H4 (cell line): ENCODE measurements at regions not wholly inside any gene's neighbourhood (a gene's known extent, or its start where the extent isn't known, plus 50 kb on each side); places are given as distances from the start of the nearest gene placed in this dataset.

Experiments
- DNase-seq: peaks from one replicate; pipeline ENCODE4 v3.0.0-alpha.2; 2015; ENCODE audit warnings: low spot score

GRCh38 chr14:104514156-104514848 lies 65.3 kb upstream of the C14orf180 start:
- no peak for DNase-seq

- DNase-seq, result no peak
Observed at GRCh38 chr14:104515059-104515810, 64.3 kb upstream of the C14orf180 start.

DNA sequence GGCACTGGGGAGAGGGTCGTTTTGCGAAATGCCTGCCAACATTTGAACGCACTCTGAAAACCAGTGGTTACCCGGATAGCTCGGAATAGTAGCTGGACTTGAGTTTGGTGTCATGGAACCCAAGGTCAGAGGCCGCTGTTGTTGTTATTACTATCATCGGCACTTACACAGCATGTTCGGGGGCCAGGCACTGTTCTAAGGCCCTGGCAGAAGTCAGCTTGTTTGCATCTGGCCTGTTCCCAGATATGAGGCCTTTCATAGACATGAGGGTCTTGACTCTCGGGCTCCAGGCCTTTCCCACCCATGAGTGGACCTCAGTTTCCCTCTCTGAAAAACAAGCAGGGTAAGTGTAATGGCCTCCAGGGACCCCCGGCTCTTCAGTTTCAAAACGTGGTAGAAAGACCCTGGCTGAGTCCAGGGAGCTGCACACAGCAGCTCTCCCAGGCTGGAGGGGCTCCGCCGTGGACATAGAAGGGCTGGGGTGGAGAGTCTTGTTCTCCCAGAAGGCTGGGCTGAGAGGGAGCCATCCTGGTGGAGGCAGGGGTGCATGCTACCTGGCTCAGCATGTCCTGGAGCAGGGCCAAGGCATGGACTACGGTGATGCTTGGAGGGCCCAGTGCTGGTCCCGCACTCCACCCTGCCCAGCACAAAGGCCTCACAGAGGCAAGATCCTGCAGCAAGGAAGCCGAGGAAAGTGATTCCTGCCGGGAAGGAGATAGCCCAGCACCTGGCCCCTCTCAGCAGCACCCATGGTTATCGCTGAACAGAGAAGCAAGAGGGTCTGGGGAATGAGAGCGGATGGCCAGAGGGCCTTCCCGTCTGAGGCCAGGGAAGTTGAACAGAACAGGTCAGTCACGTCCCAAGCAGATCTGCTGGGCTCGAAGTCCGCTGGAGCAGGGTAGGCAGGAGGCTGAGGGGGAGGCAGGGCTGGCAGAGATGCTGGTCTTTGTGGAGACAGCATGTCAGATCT lies 63.5 kb upstream of the C14orf180 start:
- DNase-seq, result no peak

- no peak for DNase-seq
Observed at GRCh38 chr14:104516906-104517305, 62.7 kb upstream of the C14orf180 start.

DNA sequence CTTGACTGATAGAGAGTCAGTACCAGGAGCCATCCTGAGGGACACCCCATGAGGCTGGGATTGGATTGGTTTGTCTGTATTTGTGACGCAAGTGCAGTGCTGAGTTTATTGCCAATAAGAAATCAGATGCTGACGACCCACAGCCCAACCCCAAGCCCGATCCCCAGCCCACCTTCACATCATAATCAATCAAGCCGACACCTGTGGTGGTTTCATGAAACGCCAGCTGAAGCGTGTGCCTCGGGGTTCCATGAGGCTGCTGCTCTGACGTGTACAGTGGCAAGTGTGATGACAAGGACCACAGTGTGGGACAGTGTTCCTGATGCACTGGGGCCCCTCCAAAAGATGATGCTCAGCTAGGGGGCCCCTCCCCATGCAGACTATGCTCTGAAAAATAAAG lies 62.1 kb upstream of the C14orf180 start:
- DNase-seq, result no peak

DNA sequence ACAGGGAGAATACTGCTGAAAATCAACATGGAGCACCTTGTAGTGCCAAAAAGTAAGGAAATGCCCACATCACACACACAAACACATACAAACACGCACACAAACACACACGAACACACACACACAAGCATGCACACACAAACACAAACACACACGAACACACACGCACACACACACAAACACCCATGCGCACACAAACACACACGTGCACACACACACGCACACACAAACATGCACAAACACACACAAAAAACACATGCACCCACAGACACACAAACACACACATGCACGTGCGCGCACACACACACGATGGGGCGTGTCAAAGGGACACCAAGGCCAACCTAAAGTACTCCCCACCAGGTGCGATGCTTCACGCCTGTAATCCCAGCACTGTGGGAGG lies 61.7 kb upstream of the C14orf180 start:
- DNase-seq, result no peak

- no peak for DNase-seq
Observed at GRCh38 chr14:104518659-104519350, 60.8 kb upstream of the C14orf180 start.

GRCh38 chr14:104519721-104520120 lies 59.8 kb upstream of the C14orf180 start:
- no peak for DNase-seq

DNA sequence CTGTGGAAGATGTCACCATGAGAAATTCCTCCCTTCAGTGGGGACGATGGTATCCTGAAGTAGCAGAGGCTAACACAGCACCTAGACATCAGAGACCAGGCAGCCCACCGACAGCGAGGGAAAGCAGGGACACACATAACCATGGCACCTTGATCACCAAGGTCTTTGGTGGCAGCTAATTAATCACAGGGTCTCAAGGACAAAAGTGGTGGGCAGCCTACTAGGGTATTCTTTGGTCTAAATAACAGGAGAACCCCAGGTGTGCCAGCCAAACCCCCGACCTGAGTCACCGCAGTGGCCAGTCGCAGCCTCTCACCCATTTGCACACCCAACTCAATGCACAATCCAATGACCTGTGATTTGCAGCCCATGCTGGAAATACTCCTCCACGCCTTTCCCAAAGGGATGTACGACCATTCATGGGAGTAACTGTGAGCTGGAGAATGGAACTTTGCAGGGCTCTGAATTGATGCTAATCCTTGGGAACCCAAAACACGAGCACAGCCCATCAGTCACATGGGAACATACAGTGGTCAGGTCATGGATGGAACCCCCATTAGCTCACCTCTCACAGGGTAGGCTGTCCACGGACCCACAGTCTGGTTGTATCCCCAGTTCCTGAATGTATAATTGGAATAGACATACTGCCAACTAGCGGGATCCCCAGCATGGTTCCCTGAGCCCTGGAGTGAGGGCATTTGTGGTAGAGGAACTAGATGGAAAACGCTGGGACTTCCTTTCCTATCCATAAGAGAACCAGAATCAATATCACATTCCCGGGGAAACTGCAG lies 58.7 kb upstream of the C14orf180 start:
- DNase-seq, result no peak

DNA sequence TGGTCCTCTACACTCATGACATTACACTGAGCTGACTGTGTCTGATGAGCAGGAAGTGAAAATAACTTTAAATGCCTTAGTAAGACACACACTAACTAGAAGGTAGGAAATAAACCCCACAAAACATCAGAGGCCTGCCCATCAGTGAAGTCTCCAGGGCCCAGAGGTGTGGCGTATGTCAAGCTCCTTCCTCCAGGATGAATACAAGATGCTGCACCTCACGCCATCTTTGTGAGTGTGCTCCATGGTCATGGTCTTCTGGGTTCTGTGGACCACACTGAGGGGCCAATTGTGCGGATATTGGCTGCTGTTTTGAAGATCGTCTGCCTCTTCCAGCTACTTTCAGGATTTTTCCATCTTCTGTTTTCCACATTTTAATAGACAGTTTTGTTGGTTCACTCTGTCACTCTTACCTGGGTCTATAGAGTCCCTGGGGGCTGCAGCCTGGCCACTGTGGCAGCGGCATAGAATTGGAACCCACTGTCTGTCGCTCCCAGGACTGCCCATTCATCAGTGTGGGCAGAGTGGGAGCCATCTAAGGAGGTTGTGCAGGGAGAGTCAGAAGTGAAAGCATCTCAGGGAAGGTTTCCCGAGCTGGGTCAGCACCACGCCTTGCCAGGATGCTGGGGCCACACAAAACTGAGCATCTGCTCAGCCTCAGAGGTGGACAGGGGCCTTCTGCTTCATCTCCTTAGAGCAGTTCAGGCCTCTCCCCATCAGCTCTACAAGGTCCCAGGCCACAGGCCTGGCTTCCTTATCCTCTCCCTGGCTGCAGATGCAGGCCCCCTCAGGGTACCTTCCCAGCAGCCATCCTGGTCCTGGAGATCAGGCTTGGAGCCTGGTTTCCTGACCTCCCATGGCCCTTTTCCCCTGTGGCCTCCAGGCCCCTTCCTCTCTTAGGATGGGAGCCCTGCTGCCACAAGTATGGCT lies 57.5 kb upstream of the C14orf180 start:
- DNase-seq, result no peak

- DNase-seq, result no peak
Observed at GRCh38 chr14:104522926-104523545, 56.5 kb upstream of the C14orf180 start.

- no peak for DNase-seq
Observed at GRCh38 chr14:104523546-104523935, 56.0 kb upstream of the C14orf180 start.

- no peak for DNase-seq
Observed at GRCh38 chr14:104524726-104525125, 54.8 kb upstream of the C14orf180 start.

GRCh38 chr14:104526723-104527645 lies 52.6 kb upstream of the C14orf180 start:
- no peak for DNase-seq

DNA sequence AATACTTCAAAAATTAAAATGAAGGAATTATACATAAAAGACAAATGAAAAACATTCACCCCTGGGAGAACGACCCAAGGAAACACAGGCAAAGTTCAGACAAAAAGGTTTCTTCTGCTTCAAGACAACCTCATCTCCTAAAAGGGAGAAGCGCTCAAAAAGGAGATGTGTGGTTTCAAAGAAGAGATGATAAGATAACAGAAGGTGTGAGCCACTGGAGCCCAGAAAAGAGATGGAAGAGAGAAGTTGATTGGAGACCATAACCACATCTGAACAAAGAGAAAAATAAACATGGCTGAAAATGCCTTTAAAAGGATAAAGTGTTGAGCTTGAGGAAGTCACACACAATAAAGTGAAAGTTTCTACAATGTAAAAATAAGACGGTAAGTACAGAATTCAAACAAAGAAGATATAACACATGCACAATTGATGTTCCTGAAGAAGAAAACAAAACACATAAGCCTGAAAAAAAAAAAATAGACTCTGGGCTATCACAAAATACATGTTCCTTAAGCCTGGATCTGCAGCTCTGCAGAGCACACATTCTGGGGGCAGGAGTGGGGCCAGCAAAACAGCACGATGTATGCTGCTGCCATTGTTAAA lies 51.6 kb upstream of the C14orf180 start:
- DNase-seq, result no peak

- DNase-seq, result no peak
Observed at GRCh38 chr14:104528496-104528895, 51.1 kb upstream of the C14orf180 start.
